Mesothelial cell of epicardium (in vitro differentiated cells): ENCODE measurements at regions not wholly inside any gene's neighbourhood (a gene's known extent, or its start where the extent isn't known, plus 50 kb on each side); places are given as distances from the start of the nearest gene placed in this dataset.
"Not testable (repeated sequence)": the region's sequence is repeated elsewhere in the genome, so short reads cannot be mapped to it uniquely, and the experiment has no call there.

Source experiments
- DNase-seq, 2 experiments: peaks; one replicate each; pipeline ENCODE4 v3.0.0; 2021; ENCODE audit warnings: low spot score in 2 of 2; ENCODE audit not compliant: unreplicated experiment in 2 of 2
- H3K27ac Mint-ChIP-seq: 2 replicates; pipeline ENCODE4 v1.8.0; 2021; ENCODE audit warnings: mixed read lengths
- H3K27me3 Mint-ChIP-seq: 2 replicates; pipeline ENCODE4 v1.8.0; 2021; ENCODE audit warnings: low read depth, mixed read lengths
- H3K36me3 Mint-ChIP-seq: 2 replicates; pipeline ENCODE4 v1.8.0; 2021; ENCODE audit warnings: mixed read lengths
- H3K4me1 Mint-ChIP-seq: 2 replicates; pipeline ENCODE4 v1.8.0; 2021; ENCODE audit warnings: mixed read lengths
- H3K4me3 Mint-ChIP-seq: 2 replicates; pipeline ENCODE4 v1.8.0; 2021; ENCODE audit warnings: mild to moderate bottlenecking, moderate library complexity, mixed read lengths
- H3K9me3 Mint-ChIP-seq: 2 replicates; pipeline ENCODE4 v1.8.0; 2021; ENCODE audit warnings: mixed read lengths
- CTCF ChIP-seq: fragments of 200-600 bp; sonication (generic); IDR thresholded peaks from one replicate; pipeline ENCODE4 v1.5.0; 2021; ENCODE audit warnings: antibody characterized with exemption; ENCODE audit not compliant: unreplicated experiment

- H3K4me3 Mint-ChIP-seq: no peak overlapping the region
- no peaks in the 10 kb centered on the region for H3K9me3 Mint-ChIP-seq
- no peaks in the 10 kb centered on the region for H3K27me3 Mint-ChIP-seq
- no peak for TF ChIP-seq CTCF
- H3K36me3 Mint-ChIP-seq: no peaks in the 10 kb centered on the region
- no peak overlapping the region for H3K27ac Mint-ChIP-seq
- peaks cover 15% of the 10 kb centered on the region for H3K4me1 Mint-ChIP-seq
- no peak for DNase-seq
These were observed 141.8 kb upstream of the ZNF648 start for GRCh38 chr1:182203191-182203875.

GRCh38 chr1:182201490-182201889 lies 140.0 kb upstream of the ZNF648 start:
- peaks cover 15% of the 10 kb centered on the region for H3K4me1 Mint-ChIP-seq
- H3K9me3 Mint-ChIP-seq, H3K36me3 Mint-ChIP-seq, H3K4me3 Mint-ChIP-seq, H3K27me3 Mint-ChIP-seq, DNase-seq: not testable (repeated sequence)
- peak overlapping the region; percentile 19 for H3K27ac Mint-ChIP-seq

- peaks cover 15% of the 10 kb centered on the region for H3K4me1 Mint-ChIP-seq
- no peaks in the 10 kb centered on the region for H3K36me3 Mint-ChIP-seq
- no peak for TF ChIP-seq CTCF
- H3K27ac Mint-ChIP-seq: peak overlapping the region; percentile 19
- no peak overlapping the region for H3K4me3 Mint-ChIP-seq
- no peaks in the 10 kb centered on the region for H3K27me3 Mint-ChIP-seq
- no peaks in the 10 kb centered on the region for H3K9me3 Mint-ChIP-seq
- no peak for DNase-seq
These were observed 138.7 kb upstream of the ZNF648 start for GRCh38 chr1:182200025-182200812.

GRCh38 chr1:182198006-182198605 lies 136.6 kb upstream of the ZNF648 start:
- Mint-ChIP-seq H3K27me3 (no peaks in the 10 kb centered on the region), H3K4me1 (peaks cover 15% of the 10 kb centered on the region), H3K4me3 (no peak overlapping the region), H3K27ac (no peak overlapping the region), H3K36me3 (no peaks in the 10 kb centered on the region), H3K9me3 (no peaks in the 10 kb centered on the region)
- DNase-seq: no peak
- no peak for TF ChIP-seq CTCF

- peaks cover 15% of the 10 kb centered on the region for H3K4me1 Mint-ChIP-seq
- no peak overlapping the region for H3K4me3 Mint-ChIP-seq
- H3K36me3 Mint-ChIP-seq: no peaks in the 10 kb centered on the region
- H3K27ac Mint-ChIP-seq: no peak overlapping the region
- H3K9me3 Mint-ChIP-seq: no peaks in the 10 kb centered on the region
- no peaks in the 10 kb centered on the region for H3K27me3 Mint-ChIP-seq
- no peak for TF ChIP-seq CTCF
- DNase-seq: no peak
These were observed 135.7 kb upstream of the ZNF648 start for GRCh38 chr1:182196897-182197870.
